T-cell (primary cell): ENCODE measurements at regions not wholly inside any gene's neighbourhood (a gene's known extent, or its start where the extent isn't known, plus 50 kb on each side); places are given as distances from the start of the nearest gene placed in this dataset.

Source experiments
- ATAC-seq, 4 experiments: fragments of 200-7000 bp in 3 of 4; fragments of 150-1000 bp in 1 of 4; cut with Tn5 transposase; replicated peaks in 1 of 4; 1 replicate in 3 of 4; 2 replicates in 1 of 4; pipeline ENCODE4 v1.10.0; 2021; ENCODE audit warnings: moderate library complexity in 3 of 4, mild to moderate bottlenecking in 2 of 4, moderate number of reproducible peaks in 1 of 4
- CTCF ChIA-PET, 2 donors: fragments of 300-600 bp; sonication (Branson Sonifier 250); formaldehyde crosslinking; loops; one replicate each; lab custom pipeline; 2022; ENCODE audit warnings: antibody characterized with exemption in 2 of 2; lab: Charles Lee
- POLR2A ChIA-PET, 2 donors: fragments of 300-600 bp; sonication (Branson Sonifier 250); formaldehyde crosslinking; loops; one replicate each; lab custom pipeline; 2022; ENCODE audit warnings: antibody characterized with exemption in 2 of 2; lab: Charles Lee
- DNase-seq, 35 experiments: peaks; one replicate each; pipeline versions ENCODE4 v3.0.0 to v3.0.0-alpha.2; 2013 to 2023
- H3K27ac ChIP-seq: one replicate; pipeline ENCODE4 v1.5.1; 2013; ENCODE audit warnings: low read length
- H3K27me3 ChIP-seq, 2 experiments: replicated peaks in 1 of 2; 1 replicate in 1 of 2; 2 replicates in 1 of 2; pipeline versions ENCODE4 v1.6.1 to v1.7.0; 2013; ENCODE audit warnings: low read length in 1 of 2, mixed read lengths in 1 of 2; ENCODE audit not compliant: control insufficient read depth in 2 of 2, insufficient read depth in 2 of 2; ENCODE audit errors: extremely low read depth in 1 of 2
- H3K36me3 ChIP-seq, 2 donors: 1 replicate in 1 of 2; 2 replicates in 1 of 2; pipeline versions ENCODE4 v1.6.1 to v1.7.0; 2013; ENCODE audit warnings: low read length in 1 of 2; ENCODE audit not compliant: control insufficient read depth in 2 of 2, insufficient read depth in 1 of 2; ENCODE audit errors: extremely low read depth in 1 of 2
- H3K4me1 ChIP-seq, 2 experiments: 1 replicate in 1 of 2; 2 replicates in 1 of 2; pipeline versions ENCODE4 v1.6.1 to v1.7.0; 2013; ENCODE audit warnings: low read length in 2 of 2, mixed read lengths in 1 of 2; ENCODE audit not compliant: insufficient read depth in 2 of 2, control insufficient read depth in 1 of 2; ENCODE audit errors: extremely low read depth in 1 of 2
- H3K4me3 ChIP-seq, 2 donors: 1 replicate in 1 of 2; 2 replicates in 1 of 2; pipeline versions ENCODE4 v1.5.1 to v1.7.0; 2013; ENCODE audit warnings: mild to moderate bottlenecking in 2 of 2, low read length in 1 of 2, moderate library complexity in 1 of 2; ENCODE audit not compliant: control insufficient read depth in 1 of 2; ENCODE audit errors: extremely low read depth in 1 of 2
- H3K9me3 ChIP-seq: 2 replicates; pipeline ENCODE4 v1.7.0; 2013
- H3K27ac Mint-ChIP-seq, 2 donors: one replicate each; pipeline ENCODE4 v1.8.0; 2020 to 2021; ENCODE audit warnings: mild to moderate bottlenecking in 2 of 2, mixed read lengths in 2 of 2
- H3K27me3 Mint-ChIP-seq, 2 donors: one replicate each; pipeline ENCODE4 v1.8.0; 2021 to 2022; ENCODE audit warnings: mixed read lengths in 2 of 2
- H3K36me3 Mint-ChIP-seq: one replicate; pipeline ENCODE4 v1.8.0; 2021; ENCODE audit warnings: mixed read lengths
- H3K4me1 Mint-ChIP-seq, 3 donors: one replicate each; pipeline ENCODE4 v1.8.0; 2020 to 2022; ENCODE audit warnings: mixed read lengths in 3 of 3, mild to moderate bottlenecking in 1 of 3
- H3K4me3 Mint-ChIP-seq, 3 donors: one replicate each; pipeline ENCODE4 v1.8.0; 2020 to 2022; ENCODE audit warnings: mild to moderate bottlenecking in 3 of 3, mixed read lengths in 3 of 3, moderate library complexity in 3 of 3
- H3K9me3 Mint-ChIP-seq, 3 donors: one replicate each; pipeline ENCODE4 v1.8.0; 2020 to 2022; ENCODE audit warnings: mixed read lengths in 3 of 3
- WGBS: methylation state at CpG from one replicate; pipeline ENCODE4 v1.1.5; 2013; ENCODE audit warnings: missing lambda C conversion rate; ENCODE audit not compliant: insufficient coverage; 5-methylcytosine and 5-hydroxymethylcytosine counted together

DNA sequence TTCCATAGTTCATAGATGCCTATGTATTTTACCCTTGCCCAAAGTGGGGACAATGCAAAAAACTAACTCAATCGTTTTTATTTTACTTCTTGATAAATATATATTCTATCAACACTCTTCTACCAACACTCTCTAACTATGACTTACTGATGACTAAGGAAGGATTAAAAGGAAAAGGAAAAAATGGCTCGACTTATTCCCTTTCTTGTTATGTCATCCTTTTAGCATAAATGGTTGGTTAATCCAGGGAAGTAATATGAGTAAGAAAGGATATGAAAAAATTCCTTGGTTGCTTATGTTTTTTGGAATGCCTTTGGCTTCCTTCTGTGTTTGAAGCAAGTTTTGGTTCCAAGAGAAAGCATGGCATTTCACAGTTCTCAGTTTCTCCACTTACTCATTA, 1087.1 kb downstream of the C4orf33 start:
- no peaks in the 10 kb centered on the region for H3K4me1 ChIP-seq
- no peaks in the 10 kb centered on the region for H3K27me3 ChIP-seq
- Mint-ChIP-seq H3K36me3 (no peaks in the 10 kb centered on the region), H3K4me3 (no peak overlapping the region), H3K4me1 (no peaks in the 10 kb centered on the region), H3K27me3 (no peaks in the 10 kb centered on the region), H3K27ac (no peak overlapping the region), H3K9me3 (peaks cover 0 to 6% (median 6%) of the 10 kb centered on the region in 3 donors)
- no peak overlapping the region for H3K4me3 ChIP-seq
- WGBS = no CpG with 5 or more reads among the region's 2 CpGs
- ChIA-PET POLR2A (no interaction called here), CTCF (no interaction called here)
- no peak for DNase-seq
- H3K9me3 ChIP-seq = no peaks in the 10 kb centered on the region
- ATAC-seq = no peak
- H3K36me3 ChIP-seq = no peaks in the 10 kb centered on the region
- H3K27ac ChIP-seq = no peak overlapping the region

DNA sequence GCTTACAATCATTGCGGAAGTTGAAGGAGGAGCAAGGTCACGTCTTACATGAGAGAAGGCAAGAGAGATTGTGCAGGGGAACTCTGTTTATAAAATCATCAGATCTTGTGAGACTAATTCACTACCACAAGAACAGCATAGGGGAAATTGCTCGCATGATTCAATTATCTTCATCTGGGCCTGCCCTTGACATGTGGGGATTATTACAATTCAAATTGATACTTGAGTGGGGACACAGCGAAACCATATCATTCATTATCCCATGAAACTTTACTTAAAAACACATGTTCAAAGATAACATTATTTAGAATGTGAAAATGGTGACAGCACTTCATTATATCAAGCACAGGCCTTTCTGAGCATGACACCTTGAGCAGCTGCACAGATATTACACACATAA, 1087.8 kb downstream of the C4orf33 start:
- whole genome bisulfite sequencing = no CpG with 5 or more reads among the region's 4 CpGs
- Histone ChIP-seq H3K27ac (no peak overlapping the region), H3K4me1 (no peaks in the 10 kb centered on the region), H3K9me3 (no peaks in the 10 kb centered on the region), H3K4me3 (no peak overlapping the region), H3K27me3 (no peaks in the 10 kb centered on the region), H3K36me3 (no peaks in the 10 kb centered on the region)
- Mint-ChIP-seq H3K36me3 (no peaks in the 10 kb centered on the region), H3K4me3 (no peak overlapping the region), H3K27ac (no peak overlapping the region), H3K9me3 (peaks cover 0 to 4% (median 3%) of the 10 kb centered on the region in 3 donors), H3K27me3 (no peaks in the 10 kb centered on the region), H3K4me1 (no peaks in the 10 kb centered on the region)
- CTCF ChIA-PET = no interaction called here
- ATAC-seq (no peak), DNase-seq (no peak)
- POLR2A ChIA-PET = no interaction called here

- Mint-ChIP-seq H3K9me3 (peaks cover 0 to 4% (median 3%) of the 10 kb centered on the region in 3 donors), H3K4me3 (no peak overlapping the region), H3K36me3 (no peaks in the 10 kb centered on the region), H3K27ac (no peak overlapping the region), H3K4me1 (no peaks in the 10 kb centered on the region), H3K27me3 (no peaks in the 10 kb centered on the region)
- no peaks in the 10 kb centered on the region for H3K27me3 ChIP-seq
- no peaks in the 10 kb centered on the region for H3K4me1 ChIP-seq
- ChIA-PET POLR2A (no interaction called here), CTCF (no interaction called here)
- H3K27ac ChIP-seq = no peak overlapping the region
- ATAC-seq (no peak), DNase-seq (no peak)
- no peaks in the 10 kb centered on the region for H3K9me3 ChIP-seq
- H3K36me3 ChIP-seq = no peaks in the 10 kb centered on the region
- no peak overlapping the region for H3K4me3 ChIP-seq
Observed at GRCh38 chr4:130185123-130185522, 1089.2 kb downstream of the C4orf33 start.

DNA sequence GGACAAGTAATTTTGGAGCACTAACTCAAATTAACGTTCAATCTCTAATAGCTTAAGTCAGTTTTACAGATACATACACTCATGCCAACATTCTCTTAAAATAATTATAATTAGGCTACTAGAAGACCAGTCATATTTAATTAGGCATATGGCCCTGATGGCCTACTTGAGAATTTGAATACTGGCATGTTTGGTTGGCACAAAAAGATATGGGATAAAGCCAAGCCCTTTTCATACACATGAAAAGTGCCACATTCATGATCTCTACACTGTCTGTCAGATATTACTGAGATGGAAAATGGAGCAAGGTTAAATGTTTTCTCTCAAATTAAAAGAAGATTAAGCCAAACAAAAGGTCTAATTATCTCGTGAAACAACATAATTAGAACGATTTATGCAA, 1091.0 kb downstream of the C4orf33 start:
- no peaks in the 10 kb centered on the region for H3K4me1 Mint-ChIP-seq
- H3K9me3 ChIP-seq = no peaks in the 10 kb centered on the region
- CTCF ChIA-PET = no interaction called here
- H3K27me3 Mint-ChIP-seq = no peaks in the 10 kb centered on the region
- no peak for DNase-seq
- WGBS = no CpG with 5 or more reads among the region's 3 CpGs
- no peaks in the 10 kb centered on the region for H3K27me3 ChIP-seq
- no peak overlapping the region for H3K27ac ChIP-seq
- H3K4me1 ChIP-seq = no peaks in the 10 kb centered on the region
- ATAC-seq = no peak
- no peak overlapping the region for H3K27ac Mint-ChIP-seq
- no peaks in the 10 kb centered on the region for H3K36me3 ChIP-seq
- peaks cover 4 to 6% (median 6%) of the 10 kb centered on the region in 3 donors for H3K9me3 Mint-ChIP-seq
- H3K4me3 ChIP-seq = no peak overlapping the region
- POLR2A ChIA-PET = no interaction called here
- H3K4me3 Mint-ChIP-seq = no peak overlapping the region
- no peaks in the 10 kb centered on the region for H3K36me3 Mint-ChIP-seq

DNA sequence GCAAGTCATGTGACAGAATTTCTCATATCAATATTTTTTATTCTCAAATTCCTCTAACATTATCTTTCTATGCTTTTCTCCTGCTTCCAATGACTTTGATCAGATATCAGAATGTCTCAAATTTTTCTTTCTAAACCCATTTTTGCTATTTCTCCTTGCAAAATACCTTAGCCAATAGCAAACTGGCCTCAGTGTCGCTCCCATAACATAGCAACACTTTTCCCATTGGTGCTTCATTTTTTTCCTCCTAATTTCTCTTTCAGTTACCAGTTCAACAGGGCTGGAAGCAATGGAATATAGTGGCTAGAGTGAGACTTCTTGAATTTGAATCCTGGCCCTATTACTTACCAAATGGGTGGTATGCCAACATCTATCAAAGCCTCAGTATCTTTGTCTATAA, 1091.6 kb downstream of the C4orf33 start:
- ChIA-PET CTCF (no interaction called here), POLR2A (interaction anchor here in 1 of 2 donors (0.6 kb wide), 1 partner anchor 482 kb away, joined by 3 read pairs; no protein-coding TSS in a partner anchor)
- no peak overlapping the region for H3K4me3 ChIP-seq
- no peaks in the 10 kb centered on the region for H3K27me3 ChIP-seq
- H3K36me3 Mint-ChIP-seq = no peaks in the 10 kb centered on the region
- no CpG with 5 or more reads among the region's 1 CpG for WGBS
- no peaks in the 10 kb centered on the region for H3K36me3 ChIP-seq
- H3K27ac ChIP-seq = no peak overlapping the region
- H3K27me3 Mint-ChIP-seq = no peaks in the 10 kb centered on the region
- H3K27ac Mint-ChIP-seq = no peak overlapping the region
- H3K4me3 Mint-ChIP-seq = no peak overlapping the region
- ATAC-seq = no peak
- no peaks in the 10 kb centered on the region for H3K9me3 ChIP-seq
- H3K4me1 Mint-ChIP-seq = no peaks in the 10 kb centered on the region
- H3K4me1 ChIP-seq = no peaks in the 10 kb centered on the region
- H3K9me3 Mint-ChIP-seq = peaks cover 9 to 12% (median 11%) of the 10 kb centered on the region in 3 donors
- no peak for DNase-seq

GRCh38 chr4:130192787-130193186, 1096.8 kb downstream of the C4orf33 start:
- CTCF ChIA-PET = no interaction called here
- Histone ChIP-seq H3K4me3 (no peak overlapping the region), H3K27ac (no peak overlapping the region), H3K9me3 (no peaks in the 10 kb centered on the region), H3K27me3 (no peaks in the 10 kb centered on the region), H3K4me1 (no peaks in the 10 kb centered on the region), H3K36me3 (no peaks in the 10 kb centered on the region)
- Mint-ChIP-seq H3K9me3 (peaks cover 9 to 20% (median 17%) of the 10 kb centered on the region in 3 donors), H3K27me3 (no peaks in the 10 kb centered on the region), H3K4me1 (no peaks in the 10 kb centered on the region), H3K4me3 (no peak overlapping the region), H3K27ac (no peak overlapping the region), H3K36me3 (no peaks in the 10 kb centered on the region)
- POLR2A ChIA-PET = no interaction called here
- DNase-seq (no peak), ATAC-seq (no peak)
- WGBS = no CpG with 5 or more reads among the region's 3 CpGs

DNA sequence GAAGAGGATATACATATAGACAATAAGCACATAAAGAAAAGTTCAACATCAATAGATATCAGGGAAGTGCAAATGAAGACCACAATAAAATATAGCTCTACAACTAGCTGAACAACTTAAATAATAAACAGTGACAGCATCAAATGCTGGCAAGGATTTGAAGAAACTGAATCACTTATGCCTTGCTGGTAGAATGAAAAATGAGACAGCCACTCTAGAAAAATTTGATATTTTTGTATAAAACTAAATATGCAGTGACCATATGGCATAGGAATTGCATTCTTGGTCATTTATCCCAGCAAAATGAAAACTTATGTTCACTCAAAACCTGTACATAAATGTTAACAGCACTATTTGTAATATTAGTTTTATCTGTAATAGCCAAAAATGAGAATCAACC, 1102.0 kb downstream of the C4orf33 start:
- POLR2A ChIA-PET = no interaction called here
- CTCF ChIA-PET = interaction anchor here in 1 of 2 donors (0.7 kb wide), 1 partner anchor 1072 kb away, joined by 7 read pairs; no protein-coding TSS in a partner anchor
- ATAC-seq (no peak), DNase-seq (no peak)
- H3K9me3 ChIP-seq = no peaks in the 10 kb centered on the region
- H3K27me3 Mint-ChIP-seq = no peaks in the 10 kb centered on the region
- H3K36me3 ChIP-seq = no peaks in the 10 kb centered on the region
- no peaks in the 10 kb centered on the region for H3K4me1 Mint-ChIP-seq
- no peaks in the 10 kb centered on the region for H3K4me1 ChIP-seq
- H3K27ac ChIP-seq = no peak overlapping the region
- no peaks in the 10 kb centered on the region for H3K36me3 Mint-ChIP-seq
- H3K4me3 Mint-ChIP-seq = no peak overlapping the region
- peaks cover 3 to 22% (median 8%) of the 10 kb centered on the region in 3 donors for H3K9me3 Mint-ChIP-seq
- no peak overlapping the region for H3K4me3 ChIP-seq
- no peak overlapping the region for H3K27ac Mint-ChIP-seq
- no peaks in the 10 kb centered on the region for H3K27me3 ChIP-seq
